AG10803 (cell line): ENCODE measurements at regions not wholly inside any gene's neighbourhood (a gene's known extent, or its start where the extent isn't known, plus 50 kb on each side); places are given as distances from the start of the nearest gene placed in this dataset.

Experiments
- DNase-seq: peaks from one replicate; pipeline ENCODE4 v3.0.0; 2010; ENCODE audit warnings: low read depth
- H3K4me3 ChIP-seq: 2 replicates; pipeline ENCODE4 v1.5.1; 2011; ENCODE audit warnings: mild to moderate bottlenecking, low read length, control low read depth
- TF ChIP-seq, protein P1 (sequence below): conservative IDR thresholded peaks from 2 replicates; pipeline ENCODE4 v1.5.1; 2011; ENCODE audit warnings: mild to moderate bottlenecking, low read length, control low read depth, inconsistent platforms

DNA sequence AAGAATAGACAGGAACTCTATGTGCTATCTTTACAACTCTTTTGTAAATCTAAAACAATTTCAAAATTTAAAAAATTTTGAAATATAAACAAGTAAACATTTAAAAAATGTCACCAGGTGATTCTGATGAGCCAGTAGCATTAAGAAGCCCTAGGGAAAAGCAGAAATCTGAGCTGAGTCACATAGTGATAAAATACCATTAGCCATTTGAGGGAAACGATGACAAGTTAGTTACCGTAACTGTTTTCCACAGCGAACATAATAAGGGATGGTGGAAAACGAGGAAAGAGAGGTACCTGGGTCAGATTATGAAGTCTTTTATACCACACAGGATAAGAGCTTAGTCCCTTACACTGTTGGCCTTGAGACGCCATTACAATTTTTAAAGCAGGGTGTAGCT is 55.5 kb downstream of the PRR15 start:
- TF ChIP-seq, protein P1, sequence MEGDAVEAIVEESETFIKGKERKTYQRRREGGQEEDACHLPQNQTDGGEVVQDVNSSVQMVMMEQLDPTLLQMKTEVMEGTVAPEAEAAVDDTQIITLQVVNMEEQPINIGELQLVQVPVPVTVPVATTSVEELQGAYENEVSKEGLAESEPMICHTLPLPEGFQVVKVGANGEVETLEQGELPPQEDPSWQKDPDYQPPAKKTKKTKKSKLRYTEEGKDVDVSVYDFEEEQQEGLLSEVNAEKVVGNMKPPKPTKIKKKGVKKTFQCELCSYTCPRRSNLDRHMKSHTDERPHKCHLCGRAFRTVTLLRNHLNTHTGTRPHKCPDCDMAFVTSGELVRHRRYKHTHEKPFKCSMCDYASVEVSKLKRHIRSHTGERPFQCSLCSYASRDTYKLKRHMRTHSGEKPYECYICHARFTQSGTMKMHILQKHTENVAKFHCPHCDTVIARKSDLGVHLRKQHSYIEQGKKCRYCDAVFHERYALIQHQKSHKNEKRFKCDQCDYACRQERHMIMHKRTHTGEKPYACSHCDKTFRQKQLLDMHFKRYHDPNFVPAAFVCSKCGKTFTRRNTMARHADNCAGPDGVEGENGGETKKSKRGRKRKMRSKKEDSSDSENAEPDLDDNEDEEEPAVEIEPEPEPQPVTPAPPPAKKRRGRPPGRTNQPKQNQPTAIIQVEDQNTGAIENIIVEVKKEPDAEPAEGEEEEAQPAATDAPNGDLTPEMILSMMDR = no peak
- DNase-seq = no peak
- H3K4me3 ChIP-seq = no peak overlapping the region

DNA sequence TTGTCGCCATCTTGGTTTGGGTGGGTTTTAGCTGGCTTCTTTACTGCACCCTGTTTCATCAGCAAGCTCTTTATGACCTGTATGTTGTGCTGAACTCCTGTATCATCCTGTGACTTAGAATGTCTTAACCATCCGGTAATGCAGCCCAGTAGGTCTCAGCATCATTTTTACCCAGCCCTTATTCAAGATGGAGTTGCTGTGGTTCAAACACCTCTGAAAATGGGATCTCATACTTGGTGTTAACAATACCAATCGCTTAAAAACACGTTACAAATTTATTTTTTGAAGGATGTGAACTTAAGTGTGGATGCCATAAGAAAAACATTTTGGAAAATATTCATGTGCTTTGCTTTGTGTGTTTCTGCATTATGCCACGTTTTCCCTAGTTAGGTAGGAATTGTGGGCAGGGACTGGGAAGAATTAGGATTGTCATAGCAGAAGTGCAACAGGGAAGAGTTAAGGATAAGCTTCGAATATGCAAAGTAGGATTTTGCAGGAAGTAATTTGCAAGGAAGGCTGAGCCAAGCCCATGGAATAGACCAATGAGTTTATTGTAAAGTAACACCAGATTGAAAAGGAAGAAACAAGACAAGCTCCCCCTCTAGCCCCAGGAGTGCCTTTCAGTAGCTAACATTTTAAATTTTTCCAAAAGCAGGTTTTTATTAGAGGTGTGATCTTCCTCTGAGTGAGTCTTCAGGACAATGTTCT is 56.4 kb downstream of the PRR15 start:
- DNase-seq = no peak
- H3K4me3 ChIP-seq = no peak overlapping the region

DNA sequence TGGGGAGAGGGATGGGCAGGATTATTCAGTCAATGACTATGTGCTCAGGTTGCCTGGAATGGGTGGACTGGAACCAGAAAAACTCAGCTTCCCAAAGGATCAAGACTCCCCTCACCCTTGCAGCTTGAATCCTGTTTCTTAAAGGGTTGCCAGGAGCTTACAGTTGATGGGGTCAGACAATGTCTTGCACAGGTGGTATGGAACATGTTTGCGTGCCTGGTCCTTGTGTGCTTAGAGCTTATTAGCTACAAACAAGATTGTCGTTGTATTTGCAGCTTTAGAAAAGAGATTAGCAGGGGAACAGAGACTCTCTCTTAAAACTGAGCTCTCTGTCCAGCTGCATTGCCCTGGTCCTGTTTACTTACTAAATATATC is 56.9 kb downstream of the PRR15 start:
- no peak overlapping the region for H3K4me3 ChIP-seq
- no peak for DNase-seq
- TF ChIP-seq, protein P1 = no peak

More for the DNA sequence above, 56.4 kb downstream of the PRR15 start:
- TF ChIP-seq, protein P1 = no peak

DNA sequence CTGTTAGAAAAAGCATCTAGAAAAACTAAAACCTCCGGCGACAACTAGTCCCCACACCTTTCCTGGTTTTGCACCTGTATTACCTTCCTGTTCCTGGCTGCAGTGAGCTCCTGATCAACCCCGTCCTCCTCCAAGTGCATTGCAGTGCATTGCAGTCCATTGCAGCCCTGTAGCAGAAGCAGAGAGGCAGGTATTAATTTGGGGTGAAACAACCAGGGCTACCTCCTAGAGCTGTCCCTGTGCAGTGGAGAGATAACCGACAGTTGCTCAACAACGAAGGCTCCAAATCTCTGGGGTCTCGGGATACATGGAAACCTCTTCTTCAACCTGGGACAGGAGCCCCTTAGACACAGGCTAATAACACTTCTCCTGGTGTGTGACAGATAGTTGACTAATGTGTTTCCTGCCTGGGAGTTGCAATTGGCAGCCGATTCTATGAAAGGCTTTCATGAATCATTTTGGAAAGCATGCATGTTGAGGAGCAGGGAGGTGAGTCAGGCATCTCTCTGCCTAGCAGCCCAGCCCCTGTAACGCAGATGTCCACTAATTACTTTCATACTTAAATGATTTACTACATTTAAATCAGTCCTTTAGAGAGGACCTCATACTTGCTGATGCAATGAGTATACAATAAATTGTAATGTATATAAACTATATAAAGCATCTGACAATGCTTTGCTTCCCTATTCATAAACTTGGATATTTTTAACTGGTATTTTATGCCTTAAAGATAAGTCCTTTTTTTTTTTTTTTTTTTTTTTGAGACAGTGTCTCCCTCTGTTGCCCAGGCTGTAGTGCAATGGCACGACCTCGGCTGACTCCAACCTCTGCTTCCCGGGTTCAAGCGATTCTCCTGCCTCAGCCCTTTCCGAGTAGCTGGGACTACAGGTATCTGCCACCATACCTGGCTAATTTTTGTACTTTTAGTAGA is 59.0 kb downstream of the PRR15 start:
- DNase-seq = peak; percentile 95
- TF ChIP-seq, protein P1 = no peak
- no peak overlapping the region for H3K4me3 ChIP-seq

DNA sequence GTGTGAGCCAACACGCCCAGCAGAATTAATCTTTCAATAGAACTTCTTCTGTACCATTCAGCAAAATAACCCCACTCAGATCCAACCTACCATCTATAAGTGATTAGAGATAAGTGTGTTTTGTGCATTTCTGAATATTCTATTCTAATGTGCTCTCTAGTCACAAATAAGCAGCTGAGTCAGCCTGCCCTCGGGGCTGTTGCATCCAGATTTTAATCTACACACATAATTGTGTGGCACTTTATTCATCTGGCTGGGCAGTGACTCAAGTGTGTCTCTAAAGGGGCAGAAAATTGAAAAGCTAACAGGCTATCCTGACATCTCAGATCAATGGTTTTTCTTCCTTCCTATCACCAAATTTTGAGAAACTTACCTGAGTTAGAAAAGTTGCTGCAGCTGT is 60.3 kb downstream of the PRR15 start:
- no peak overlapping the region for H3K4me3 ChIP-seq
- no peak for DNase-seq
- TF ChIP-seq, protein P1 = no peak

DNA sequence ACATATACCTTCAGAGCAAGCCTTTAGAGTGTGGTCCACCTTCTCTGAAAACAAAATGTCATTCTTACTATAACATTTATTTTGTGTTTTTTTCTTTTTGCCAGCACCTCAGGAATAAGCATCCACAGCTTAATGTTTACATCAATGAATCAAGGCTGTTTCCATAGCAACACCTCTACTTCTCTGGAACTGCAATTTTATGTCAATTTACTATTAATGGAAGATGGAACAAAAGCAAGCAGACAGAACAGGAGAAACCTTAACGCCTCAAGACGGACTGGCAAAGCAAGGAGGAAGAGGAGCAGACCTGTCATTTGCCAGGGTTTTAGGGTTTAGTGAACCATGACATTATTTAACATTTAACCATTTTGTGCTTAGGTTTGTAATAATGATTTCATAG is 63.1 kb downstream of the PRR15 start:
- TF ChIP-seq, protein P1 = no peak
- DNase-seq = no peak
- H3K4me3 ChIP-seq = no peak overlapping the region
